ENCODE measurements at regions not wholly inside any gene's neighbourhood (a gene's known extent, or its start where the extent isn't known, plus 50 kb on each side); places are given as distances from the start of the nearest gene placed in this dataset.

DNA sequence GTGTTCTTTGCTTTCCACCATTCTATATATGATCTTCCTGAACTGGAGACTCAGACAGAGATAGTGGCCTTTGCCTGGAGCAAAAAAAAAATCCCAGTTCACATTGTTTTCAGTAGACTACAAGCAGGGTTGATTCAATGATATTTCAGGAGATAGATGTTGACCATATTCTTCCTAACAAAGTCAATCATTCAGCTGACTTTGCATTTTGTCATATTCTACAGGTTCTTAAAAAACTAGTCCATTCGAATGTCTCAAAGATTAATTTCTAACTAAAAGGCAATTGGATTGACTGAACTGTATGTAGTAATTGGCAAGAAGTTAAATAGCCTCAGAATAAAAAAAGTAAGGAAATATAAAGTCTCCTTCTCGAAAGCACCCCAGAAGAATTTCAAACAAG, 479.5 kb downstream of the NKX6-1 start:
- Histone ChIP-seq H4K20me1 (ENCODE audit: control insufficient read depth, insufficient read depth, insufficient read length) (no peaks in the 10 kb centered on the region), H4K5ac (ENCODE audit: insufficient read length, low read depth, low read length) (no peak overlapping the region), H4K91ac (ENCODE audit: insufficient read length, low read depth, low read length) (no peak overlapping the region), H3K18ac (ENCODE audit: insufficient read length, low read depth, low read length) (no peak overlapping the region), H4K8ac (replicated peaks; ENCODE audit: insufficient read length, low read depth, low read length) (no peak overlapping the region), H3K27ac (ENCODE audit: insufficient read length, low read depth, low read length) (no peak overlapping the region), H3T11ph (ENCODE audit: low read length) (no peak overlapping the region), H3K4ac (ENCODE audit: low read depth, low read length) (no peak overlapping the region), H2AK5ac (ENCODE audit: insufficient read length, low read length) (no peak overlapping the region), H3K79me2 (ENCODE audit: insufficient read depth, low read length) (no peaks in the 10 kb centered on the region), H2BK12ac (ENCODE audit: insufficient read length, low read depth, low read length) (no peak overlapping the region), H3K14ac (ENCODE audit: insufficient read depth, low read length) (no peak overlapping the region), H2BK20ac (ENCODE audit: low read depth, low read length, poor library complexity, severe bottlenecking) (no peak overlapping the region), H2BK5ac (ENCODE audit: insufficient read length, low read length) (no peak overlapping the region), H2BK120ac (ENCODE audit: low read depth, low read length, poor library complexity, severe bottlenecking) (no peak overlapping the region), H3K4me1 (ENCODE audit: insufficient read depth, low read length) (no peaks in the 10 kb centered on the region), H3K9ac (ENCODE audit: extremely low read depth, insufficient read length, low read length) (no peak overlapping the region), H3K4me2 (ENCODE audit: insufficient read depth, insufficient read length, low read length) (no peak overlapping the region), H2BK15ac (ENCODE audit: low read depth, low read length) (no peak overlapping the region), H3K9me3 (ENCODE audit: control insufficient read depth, low read depth, low read length) (no peaks in the 10 kb centered on the region), H3K23me2 (ENCODE audit: insufficient read length, low read depth, low read length, poor library complexity, severe bottlenecking) (no peaks in the 10 kb centered on the region), H3K79me1 (ENCODE audit: insufficient read depth, low read depth, low read length, poor library complexity, severe bottlenecking) (no peaks in the 10 kb centered on the region), H2AFZ (ENCODE audit: low read length) (no peak overlapping the region), H3K23ac (ENCODE audit: insufficient read length, low read depth, low read length) (no peak overlapping the region), H3K56ac (ENCODE audit: insufficient read length, low read depth, low read length) (no peak overlapping the region), H3K27me3 (ENCODE audit: insufficient read depth, low read length) (no peaks in the 10 kb centered on the region)
- Mint-ChIP-seq H3K4me1 (peaks cover 0 to 3% of the 10 kb centered on the region in 2 experiments; a peak in 1 of 4 replicates), H3K9me3 (no peaks in the 10 kb centered on the region), H3K36me3 (ENCODE audit: insufficient read depth in 1 of 3, low read depth in 3 of 3) (no peaks in the 10 kb centered on the region), H3K27me3 (ENCODE audit: low read depth) (no peaks in the 10 kb centered on the region), H3K4me3 (no peak overlapping the region), H3K27ac (no peak overlapping the region)
- WGBS (ENCODE audit: extremely low coverage, insufficient read length, low lambda C conversion rate), result no CpG with 5 or more reads among the region's 2 CpGs
- TF ChIP-seq, protein P1, sequence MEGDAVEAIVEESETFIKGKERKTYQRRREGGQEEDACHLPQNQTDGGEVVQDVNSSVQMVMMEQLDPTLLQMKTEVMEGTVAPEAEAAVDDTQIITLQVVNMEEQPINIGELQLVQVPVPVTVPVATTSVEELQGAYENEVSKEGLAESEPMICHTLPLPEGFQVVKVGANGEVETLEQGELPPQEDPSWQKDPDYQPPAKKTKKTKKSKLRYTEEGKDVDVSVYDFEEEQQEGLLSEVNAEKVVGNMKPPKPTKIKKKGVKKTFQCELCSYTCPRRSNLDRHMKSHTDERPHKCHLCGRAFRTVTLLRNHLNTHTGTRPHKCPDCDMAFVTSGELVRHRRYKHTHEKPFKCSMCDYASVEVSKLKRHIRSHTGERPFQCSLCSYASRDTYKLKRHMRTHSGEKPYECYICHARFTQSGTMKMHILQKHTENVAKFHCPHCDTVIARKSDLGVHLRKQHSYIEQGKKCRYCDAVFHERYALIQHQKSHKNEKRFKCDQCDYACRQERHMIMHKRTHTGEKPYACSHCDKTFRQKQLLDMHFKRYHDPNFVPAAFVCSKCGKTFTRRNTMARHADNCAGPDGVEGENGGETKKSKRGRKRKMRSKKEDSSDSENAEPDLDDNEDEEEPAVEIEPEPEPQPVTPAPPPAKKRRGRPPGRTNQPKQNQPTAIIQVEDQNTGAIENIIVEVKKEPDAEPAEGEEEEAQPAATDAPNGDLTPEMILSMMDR (conservative IDR thresholded peaks at IDR 0.05), result no peak
- DNase-seq, result no peak
